Brain microvascular endothelial cell (primary cell): ENCODE measurements at regions not wholly inside any gene's neighbourhood (a gene's known extent, or its start where the extent isn't known, plus 50 kb on each side); places are given as distances from the start of the nearest gene placed in this dataset.

Experiments used
- DNase-seq: peaks from one replicate; pipeline ENCODE4 v3.0.0-alpha.2; 2020
- H3K27ac ChIP-seq: fragments of 250-450 bp; sonication (Bioruptor Pico); 2 replicates; pipeline ENCODE4 v1.5.1; 2020; ENCODE audit warnings: mild to moderate bottlenecking, moderate library complexity
- H3K27me3 ChIP-seq: fragments of 250-450 bp; sonication (Bioruptor Pico); replicated peaks from 2 replicates; pipeline ENCODE4 v1.5.1; 2020; ENCODE audit warnings: mild to moderate bottlenecking
- H3K36me3 ChIP-seq: fragments of 250-450 bp; sonication (Bioruptor Pico); replicated peaks from 2 replicates; pipeline ENCODE4 v1.5.1; 2020; ENCODE audit warnings: mild to moderate bottlenecking
- H3K4me3 ChIP-seq: 2 replicates; pipeline ENCODE4 v1.5.1; 2011; ENCODE audit warnings: low read depth, mild to moderate bottlenecking, control low read depth, low read length, moderate library complexity
- CTCF ChIP-seq: IDR thresholded peaks from 2 replicates; pipeline ENCODE4 v1.5.1; 2011; ENCODE audit warnings: low read depth, mild to moderate bottlenecking, moderate library complexity, low read length, control low read depth, inconsistent platforms; ENCODE audit errors: missing control alignments
- in situ Hi-C: cut with HindIII; loops from 2 replicates; pipeline ENCODE4 v1.10.0; 2017; ENCODE audit warnings: low sequenced_read_pairs, low pct_ligation_motif_present

- TF ChIP-seq CTCF, result no peak
- Histone ChIP-seq H3K36me3 (no peaks in the 10 kb centered on the region), H3K27ac (no peak overlapping the region), H3K27me3 (no peaks in the 10 kb centered on the region), H3K4me3 (no peak overlapping the region)
- no peak for DNase-seq
- in situ Hi-C loops, result no loop called here
Observed at GRCh38 chr7:56493704-56494450, 377.7 kb upstream of the NUPR2 start.

- no peak for DNase-seq
- no peaks in the 10 kb centered on the region for H3K36me3 ChIP-seq
- no peaks in the 10 kb centered on the region for H3K27me3 ChIP-seq
- H3K4me3 ChIP-seq, result no peak overlapping the region
- no peak overlapping the region for H3K27ac ChIP-seq
- in situ Hi-C loops, result no loop called here
- no peak for TF ChIP-seq CTCF
Observed at GRCh38 chr7:56493196-56493595, 377.0 kb upstream of the NUPR2 start.

- no peak for TF ChIP-seq CTCF
- no peak for DNase-seq
- Histone ChIP-seq H3K4me3 (no peak overlapping the region), H3K27me3 (no peaks in the 10 kb centered on the region), H3K27ac (no peak overlapping the region), H3K36me3 (no peaks in the 10 kb centered on the region)
- in situ Hi-C loops, result no loop called here
Observed at GRCh38 chr7:56491636-56492425, 375.6 kb upstream of the NUPR2 start.

DNA sequence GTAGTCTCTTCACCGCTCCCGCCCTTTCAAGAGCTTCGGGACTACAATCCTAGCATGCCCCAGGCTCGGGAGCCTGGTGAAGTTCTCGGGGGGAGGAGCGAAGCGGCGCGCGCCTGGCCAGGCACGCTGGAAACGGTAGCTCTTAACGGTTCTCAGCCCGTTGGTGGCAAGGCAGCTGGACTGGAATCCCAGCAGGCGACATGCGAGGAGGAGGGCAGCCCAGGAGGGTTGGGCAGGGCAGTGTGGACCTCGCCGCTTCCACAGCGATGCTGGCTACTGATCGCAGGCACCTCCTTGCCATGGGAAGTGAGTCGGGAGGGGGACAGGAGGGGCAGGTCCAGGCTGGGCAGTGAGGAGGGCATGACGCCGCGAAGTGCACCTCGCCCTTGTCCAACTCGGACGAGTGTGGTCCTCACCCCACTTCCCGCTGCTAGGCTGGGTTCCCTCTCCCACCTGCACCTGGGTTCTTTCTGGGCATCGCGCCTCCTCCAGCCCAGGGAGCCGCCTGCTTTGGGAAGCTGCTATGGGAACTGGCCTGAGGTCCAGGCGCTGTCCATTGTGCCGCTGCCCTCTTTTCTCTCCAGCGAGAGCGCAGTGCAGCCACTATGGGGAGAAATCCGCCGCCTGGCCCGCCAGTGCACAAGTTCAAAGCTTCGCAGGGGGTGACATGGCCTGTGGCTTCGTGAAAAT lies 367.8 kb upstream of the NUPR2 start:
- Histone ChIP-seq H3K36me3 (no peaks in the 10 kb centered on the region), H3K27me3 (no peaks in the 10 kb centered on the region), H3K4me3 (no peak overlapping the region), H3K27ac (no peak overlapping the region)
- no peak for DNase-seq
- no peak for TF ChIP-seq CTCF
- in situ Hi-C loops, result no loop called here

GRCh38 chr7:56483153-56483552 lies 366.9 kb upstream of the NUPR2 start:
- Histone ChIP-seq H3K36me3 (no peaks in the 10 kb centered on the region), H3K27ac (no peak overlapping the region), H3K4me3 (no peak overlapping the region), H3K27me3 (no peaks in the 10 kb centered on the region)
- no peak for DNase-seq
- no peak for TF ChIP-seq CTCF
- in situ Hi-C loops, result no loop called here
